Activated CD8-positive, alpha-beta T cell treated with anti-CD3 and anti-CD28 coated beads for 36 hours (primary cell): ENCODE measurements at regions not wholly inside any gene's neighbourhood (a gene's known extent, or its start where the extent isn't known, plus 50 kb on each side); places are given as distances from the start of the nearest gene placed in this dataset.
A peak's percentile ranks its signal among the peaks of the same experiment; 100 is the strongest.
"Not testable (repeated sequence)": the region's sequence is repeated elsewhere in the genome, so short reads cannot be mapped to it uniquely, and the experiment has no call there.

ENCODE experiments used
- ATAC-seq: fragments of 200-7000 bp; cut with Tn5 transposase; one replicate; pipeline ENCODE4 v1.10.0; 2021; ENCODE audit warnings: mild to moderate bottlenecking, moderate library complexity
- CTCF ChIA-PET: fragments of 350-600 bp; sonication (Branson Sonifier 250); formaldehyde crosslinking; loops from one replicate; lab custom pipeline; 2021; ENCODE audit warnings: antibody characterized with exemption; lab: Charles Lee
- POLR2A ChIA-PET: fragments of 350-600 bp; sonication (Branson Sonifier 250); formaldehyde crosslinking; loops from one replicate; lab custom pipeline; 2021; ENCODE audit warnings: antibody characterized with exemption; lab: Charles Lee
- DNase-seq: peaks from one replicate; pipeline ENCODE4 v3.0.0-alpha.2; 2020
- H3K27ac Mint-ChIP-seq: one replicate; pipeline ENCODE4 v1.8.0; 2021; ENCODE audit warnings: mild to moderate bottlenecking, mixed read lengths
- H3K27me3 Mint-ChIP-seq: one replicate; pipeline ENCODE4 v1.8.0; 2021; ENCODE audit warnings: mixed read lengths
- H3K36me3 Mint-ChIP-seq: one replicate; pipeline ENCODE4 v1.8.0; 2021; ENCODE audit warnings: low read depth, mixed read lengths
- H3K4me1 Mint-ChIP-seq: one replicate; pipeline ENCODE4 v1.8.0; 2021; ENCODE audit warnings: low read depth, mixed read lengths
- H3K4me3 Mint-ChIP-seq: one replicate; pipeline ENCODE4 v1.8.0; 2021; ENCODE audit warnings: mild to moderate bottlenecking, moderate library complexity, mixed read lengths
- H3K9me3 Mint-ChIP-seq: one replicate; pipeline ENCODE4 v1.8.0; 2021; ENCODE audit warnings: mixed read lengths
- intact Hi-C: fragments of 100-400 bp; cut with micrococcal nuclease; formaldehyde crosslinking; loops from one replicate; pipeline ENCODE4 v1.10.0; 2022
- TF ChIP-seq, protein P1 (sequence below): fragments of 200-600 bp; IDR thresholded peaks from one replicate; pipeline ENCODE4 v1.8.0; 2022; ENCODE audit warnings: antibody characterized with exemption, mild to moderate bottlenecking

DNA sequence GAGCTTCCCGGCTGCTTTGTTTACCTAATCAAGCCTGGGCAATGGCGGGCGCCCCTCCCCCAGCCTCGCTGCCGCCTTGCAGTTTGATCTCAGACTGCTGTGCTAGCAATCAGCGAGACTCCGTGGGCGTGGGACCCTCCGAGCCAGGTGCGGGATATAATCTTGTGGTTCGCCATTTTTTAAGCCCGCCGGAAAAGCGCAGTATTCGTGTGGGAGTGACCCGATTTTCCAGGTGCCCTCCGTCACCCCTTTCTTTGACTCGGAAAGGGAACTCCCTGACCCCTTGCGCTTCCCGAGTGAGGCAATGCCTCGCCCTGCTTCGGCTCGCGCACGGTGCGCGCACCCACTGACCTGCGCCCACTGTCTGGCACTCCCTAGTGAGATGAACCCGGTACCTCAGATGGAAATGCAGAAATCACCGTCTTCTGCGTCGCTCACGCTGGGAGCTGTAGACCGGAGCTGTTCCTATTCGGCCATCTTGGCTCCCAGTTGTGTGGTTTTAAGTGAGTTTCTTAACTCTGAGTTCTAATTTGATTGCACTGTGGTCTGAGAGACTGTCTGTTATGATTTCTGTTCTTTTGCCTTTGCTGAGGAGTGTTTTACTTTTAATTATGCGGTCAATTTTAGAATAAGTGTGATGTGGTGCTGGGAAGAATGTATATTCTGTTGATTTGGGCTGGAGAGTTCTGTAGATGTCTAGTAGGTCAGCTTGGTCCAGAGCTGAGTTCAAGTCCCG, 71.9 kb downstream of the ADCYAP1 start:
- H3K4me3 Mint-ChIP-seq = peak overlapping the region; percentile 34
- H3K36me3 Mint-ChIP-seq, H3K27ac Mint-ChIP-seq, CTCF ChIA-PET, ATAC-seq, POLR2A ChIA-PET, H3K4me1 Mint-ChIP-seq, DNase-seq, intact Hi-C loops, H3K27me3 Mint-ChIP-seq: not testable (repeated sequence)
- peaks cover 11% of the 10 kb centered on the region for H3K9me3 Mint-ChIP-seq

DNA sequence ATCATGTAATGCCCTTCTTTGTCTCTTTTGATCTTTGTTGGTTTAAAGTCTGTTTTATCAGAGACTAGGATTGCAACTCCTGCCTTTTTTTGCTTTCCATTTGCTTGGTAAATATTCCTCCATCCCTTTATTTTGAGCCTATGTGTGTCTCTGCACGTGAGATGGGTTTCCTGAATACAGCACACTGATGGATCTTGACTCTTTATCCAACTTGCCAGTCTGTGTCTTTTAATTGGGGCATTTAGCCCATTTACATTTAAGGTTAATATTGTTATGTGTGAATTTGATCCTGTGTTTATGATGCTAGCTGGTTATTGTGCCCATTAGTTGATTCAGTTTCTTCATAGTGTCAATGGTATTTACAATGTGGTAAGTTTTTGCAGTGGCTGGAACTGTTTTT, 72.7 kb downstream of the ADCYAP1 start:
- CTCF ChIA-PET, H3K36me3 Mint-ChIP-seq, H3K27me3 Mint-ChIP-seq, H3K4me1 Mint-ChIP-seq, DNase-seq, H3K27ac Mint-ChIP-seq, intact Hi-C loops, POLR2A ChIA-PET, H3K4me3 Mint-ChIP-seq, ATAC-seq: not testable (repeated sequence)
- H3K9me3 Mint-ChIP-seq = peaks cover 11% of the 10 kb centered on the region

DNA sequence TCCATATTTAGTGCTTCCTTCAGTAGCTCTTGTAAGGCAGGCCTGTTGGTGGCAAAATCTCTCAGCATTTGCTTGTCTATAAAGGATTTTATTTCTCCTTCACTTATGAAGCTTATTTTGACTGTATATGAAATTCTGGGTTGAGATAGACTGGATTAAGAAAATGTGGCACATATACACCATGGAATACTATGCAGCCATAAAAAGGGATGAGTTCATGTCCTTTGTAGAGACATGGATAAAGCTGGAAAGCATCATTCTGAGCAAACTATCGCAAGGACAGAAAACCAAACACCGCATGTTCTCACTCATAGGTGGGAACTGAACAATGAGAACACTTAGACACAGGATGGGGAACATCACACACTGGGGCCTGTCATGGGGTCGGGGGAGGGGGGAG, 73.1 kb downstream of the ADCYAP1 start:
- peaks cover 11% of the 10 kb centered on the region for H3K9me3 Mint-ChIP-seq
- POLR2A ChIA-PET, H3K36me3 Mint-ChIP-seq: not testable (repeated sequence)

DNA sequence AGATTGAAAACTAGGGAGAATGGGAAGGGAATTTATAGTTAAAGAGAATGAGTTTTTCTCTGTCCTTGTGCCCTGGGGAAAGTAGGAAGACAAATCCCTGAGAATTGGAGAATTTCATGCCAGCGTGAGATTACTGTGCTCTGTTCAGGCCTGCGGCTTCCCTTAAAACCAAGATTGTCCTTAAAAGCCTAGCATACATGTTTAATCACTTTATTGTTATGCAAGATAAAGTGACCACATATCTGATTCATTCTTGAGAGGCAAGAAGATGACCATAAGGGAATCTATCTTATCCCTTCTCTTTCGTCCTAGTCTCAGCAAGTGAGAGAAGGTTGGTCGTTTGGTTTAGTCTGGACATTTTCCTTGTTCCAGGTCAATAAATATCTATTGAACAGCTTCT, 75.9 kb downstream of the ADCYAP1 start:
- TF ChIP-seq, protein P1, sequence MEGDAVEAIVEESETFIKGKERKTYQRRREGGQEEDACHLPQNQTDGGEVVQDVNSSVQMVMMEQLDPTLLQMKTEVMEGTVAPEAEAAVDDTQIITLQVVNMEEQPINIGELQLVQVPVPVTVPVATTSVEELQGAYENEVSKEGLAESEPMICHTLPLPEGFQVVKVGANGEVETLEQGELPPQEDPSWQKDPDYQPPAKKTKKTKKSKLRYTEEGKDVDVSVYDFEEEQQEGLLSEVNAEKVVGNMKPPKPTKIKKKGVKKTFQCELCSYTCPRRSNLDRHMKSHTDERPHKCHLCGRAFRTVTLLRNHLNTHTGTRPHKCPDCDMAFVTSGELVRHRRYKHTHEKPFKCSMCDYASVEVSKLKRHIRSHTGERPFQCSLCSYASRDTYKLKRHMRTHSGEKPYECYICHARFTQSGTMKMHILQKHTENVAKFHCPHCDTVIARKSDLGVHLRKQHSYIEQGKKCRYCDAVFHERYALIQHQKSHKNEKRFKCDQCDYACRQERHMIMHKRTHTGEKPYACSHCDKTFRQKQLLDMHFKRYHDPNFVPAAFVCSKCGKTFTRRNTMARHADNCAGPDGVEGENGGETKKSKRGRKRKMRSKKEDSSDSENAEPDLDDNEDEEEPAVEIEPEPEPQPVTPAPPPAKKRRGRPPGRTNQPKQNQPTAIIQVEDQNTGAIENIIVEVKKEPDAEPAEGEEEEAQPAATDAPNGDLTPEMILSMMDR = no peak
- ATAC-seq (no peak), DNase-seq (no peak)
- peaks cover 2% of the 10 kb centered on the region for H3K27me3 Mint-ChIP-seq
- H3K9me3 Mint-ChIP-seq = peaks cover 9% of the 10 kb centered on the region
- ChIA-PET POLR2A (no interaction called here), CTCF (no interaction called here)
- no peak overlapping the region for H3K27ac Mint-ChIP-seq
- H3K4me1 Mint-ChIP-seq = no peaks in the 10 kb centered on the region
- H3K36me3 Mint-ChIP-seq = no peaks in the 10 kb centered on the region
- no peak overlapping the region for H3K4me3 Mint-ChIP-seq
- intact Hi-C loops = loop anchor here (10.0 kb wide), 1 partner anchor 1104 kb away; no protein-coding TSS in a partner anchor

More for the DNA sequence above, 73.1 kb downstream of the ADCYAP1 start:
- H3K4me3 Mint-ChIP-seq, H3K27me3 Mint-ChIP-seq, CTCF ChIA-PET, ATAC-seq, H3K27ac Mint-ChIP-seq, DNase-seq, H3K4me1 Mint-ChIP-seq, intact Hi-C loops: not testable (repeated sequence)

DNA sequence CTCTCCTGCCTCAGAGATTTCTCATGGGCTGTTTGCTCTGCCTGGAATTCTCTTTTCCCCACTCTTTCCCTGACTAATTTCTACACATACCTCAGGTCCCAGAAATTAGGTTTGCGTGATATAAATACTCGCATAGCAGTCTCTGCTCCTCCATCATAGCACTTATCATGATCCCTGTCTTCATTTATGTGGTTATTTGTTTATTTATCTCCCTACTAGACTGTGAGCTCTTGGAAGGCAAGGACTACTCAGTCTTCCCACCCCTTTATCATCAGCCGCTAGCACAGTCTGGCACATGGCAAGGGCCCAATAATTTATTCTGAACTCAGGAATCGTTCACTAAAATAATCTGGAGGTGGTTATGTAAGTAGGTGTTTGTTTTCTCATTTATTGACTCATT, 79.3 kb downstream of the ADCYAP1 start:
- TF ChIP-seq, protein P1 = no peak
- Mint-ChIP-seq H3K4me1 (no peaks in the 10 kb centered on the region), H3K36me3 (no peaks in the 10 kb centered on the region), H3K4me3 (no peak overlapping the region), H3K27me3 (no peaks in the 10 kb centered on the region), H3K27ac (no peak overlapping the region), H3K9me3 (no peaks in the 10 kb centered on the region)
- ChIA-PET POLR2A (no interaction called here), CTCF (no interaction called here)
- no peak for DNase-seq
- no peak for ATAC-seq
- intact Hi-C loops = loop anchor here (10.0 kb wide), 1 partner anchor 1101 kb away; no protein-coding TSS in a partner anchor

DNA sequence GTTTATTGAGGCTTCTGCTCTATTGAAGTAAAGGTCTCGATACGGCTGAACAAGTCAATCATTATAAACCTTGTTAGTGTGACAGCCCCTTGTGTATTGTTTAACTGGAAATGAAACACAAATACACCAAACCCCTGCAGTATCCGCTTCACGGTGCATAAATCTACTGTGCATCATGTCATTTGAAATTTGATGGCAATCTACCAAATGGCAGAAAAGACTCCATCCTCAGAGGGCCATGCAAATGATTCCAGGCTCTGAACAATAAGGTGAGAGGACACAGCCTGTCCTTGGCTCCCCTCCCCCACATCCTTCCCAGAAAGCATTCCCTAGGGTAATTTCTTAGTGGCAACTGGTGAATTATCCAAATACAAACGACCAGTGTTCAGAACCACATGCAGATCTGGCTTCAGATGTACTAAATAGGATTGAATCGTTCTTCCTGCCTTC, 80.6 kb downstream of the ADCYAP1 start:
- ChIA-PET CTCF (interaction anchor here (1.3 kb wide), 1 partner anchor 120 kb away, joined by 3 read pairs; no protein-coding TSS in a partner anchor), POLR2A (no interaction called here)
- intact Hi-C loops = loop anchor here (10.0 kb wide), 1 partner anchor 1100 kb away; no protein-coding TSS in a partner anchor
- no peaks in the 10 kb centered on the region for H3K36me3 Mint-ChIP-seq
- no peak for DNase-seq
- H3K4me1 Mint-ChIP-seq = no peaks in the 10 kb centered on the region
- no peaks in the 10 kb centered on the region for H3K9me3 Mint-ChIP-seq
- TF ChIP-seq, protein P1 = no peak
- H3K27me3 Mint-ChIP-seq = no peaks in the 10 kb centered on the region
- no peak overlapping the region for H3K27ac Mint-ChIP-seq
- H3K4me3 Mint-ChIP-seq = no peak overlapping the region
- ATAC-seq = no peak
